NCI-H774 (cell line): ENCODE measurements at regions not wholly inside any gene's neighbourhood (a gene's known extent, or its start where the extent isn't known, plus 50 kb on each side); places are given as distances from the start of the nearest gene placed in this dataset.

ENCODE experiments used
- DNase-seq: peaks from one replicate; lab custom pipeline; 2025; lab: John Stamatoyannopoulos, UW

GRCh38 chr13:23983671-23984070, 86.4 kb upstream of the C1QTNF9B start:
- DNase-seq, result no peak

DNA sequence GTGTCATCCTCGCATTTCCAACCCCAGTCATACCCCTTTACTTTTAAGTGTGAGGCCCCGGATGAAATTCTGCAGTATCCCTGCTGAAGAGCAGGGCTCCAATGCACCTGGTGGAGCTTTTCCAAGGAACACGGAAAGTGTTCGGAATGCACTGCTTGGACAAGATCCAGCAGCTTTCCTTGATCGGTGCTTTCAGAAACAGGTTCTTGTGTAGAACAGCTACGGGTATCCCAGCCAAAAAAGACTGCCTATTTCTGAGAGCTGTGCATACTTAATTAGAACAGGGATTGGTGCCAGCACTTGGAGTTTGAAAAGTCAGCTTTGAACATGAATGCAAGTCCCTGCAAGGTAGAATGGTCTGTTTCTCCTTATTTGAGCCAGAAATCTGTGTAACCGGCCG, 87.2 kb upstream of the C1QTNF9B start:
- no peak for DNase-seq

GRCh38 chr13:23985060-23985459, 87.8 kb upstream of the C1QTNF9B start:
- no peak for DNase-seq

- no peak for DNase-seq
These were observed 88.5 kb upstream of the C1QTNF9B start for GRCh38 chr13:23985839-23986238.

- DNase-seq, result no peak
These were observed 89.3 kb upstream of the C1QTNF9B start for GRCh38 chr13:23986619-23987018.

GRCh38 chr13:23987331-23987894, 90.1 kb upstream of the C1QTNF9B start:
- DNase-seq, result no peak

GRCh38 chr13:23988546-23989122, 91.3 kb upstream of the C1QTNF9B start:
- DNase-seq, result no peak

DNA sequence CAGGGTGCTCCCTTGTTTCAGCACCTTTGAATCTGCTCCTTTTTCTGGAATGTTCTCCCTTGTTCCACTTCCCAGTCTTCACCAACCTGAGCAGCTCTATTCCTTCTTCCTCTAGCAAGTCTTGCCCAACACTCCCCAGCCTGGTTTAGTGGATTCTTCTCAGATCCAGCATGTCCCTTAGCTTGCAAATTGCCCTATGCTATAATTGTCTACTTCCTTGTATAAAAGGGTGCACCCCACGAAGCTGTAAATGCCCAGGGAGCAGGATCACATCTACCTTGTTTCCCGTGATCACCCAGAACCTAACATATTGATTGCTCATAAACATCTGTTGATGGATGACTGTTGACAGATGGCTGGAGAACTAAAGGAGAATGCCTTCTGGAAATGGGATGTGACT, 93.2 kb upstream of the C1QTNF9B start:
- no peak for DNase-seq

DNA sequence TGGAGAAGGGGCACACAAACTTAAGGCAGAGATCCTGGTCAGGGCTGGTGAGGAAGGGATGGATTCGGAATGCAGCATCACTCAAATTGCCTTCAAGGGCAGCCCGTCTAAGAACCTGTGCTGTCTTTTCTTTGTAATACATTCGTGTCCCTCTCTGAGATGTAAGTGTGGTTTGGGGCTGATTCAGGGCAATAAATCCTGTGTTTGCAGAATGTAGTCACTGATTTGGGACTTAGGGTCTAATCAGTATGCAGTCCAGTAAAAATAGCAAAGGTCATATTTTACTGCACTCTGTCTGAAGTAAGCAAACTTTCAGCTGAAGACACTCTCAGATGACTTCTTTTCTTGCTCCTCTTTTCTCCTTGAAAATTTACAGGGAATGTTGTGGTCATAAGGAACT, 93.8 kb upstream of the C1QTNF9B start:
- no peak for DNase-seq

GRCh38 chr13:23992781-23993679, 95.7 kb upstream of the C1QTNF9B start:
- no peak for DNase-seq

- DNase-seq, result no peak
These were observed 96.3 kb upstream of the C1QTNF9B start for GRCh38 chr13:23993680-23993985.

GRCh38 chr13:23995283-23996073, 98.2 kb upstream of the C1QTNF9B start:
- DNase-seq, result no peak

GRCh38 chr13:23996456-23996855, 99.2 kb upstream of the C1QTNF9B start:
- no peak for DNase-seq

DNA sequence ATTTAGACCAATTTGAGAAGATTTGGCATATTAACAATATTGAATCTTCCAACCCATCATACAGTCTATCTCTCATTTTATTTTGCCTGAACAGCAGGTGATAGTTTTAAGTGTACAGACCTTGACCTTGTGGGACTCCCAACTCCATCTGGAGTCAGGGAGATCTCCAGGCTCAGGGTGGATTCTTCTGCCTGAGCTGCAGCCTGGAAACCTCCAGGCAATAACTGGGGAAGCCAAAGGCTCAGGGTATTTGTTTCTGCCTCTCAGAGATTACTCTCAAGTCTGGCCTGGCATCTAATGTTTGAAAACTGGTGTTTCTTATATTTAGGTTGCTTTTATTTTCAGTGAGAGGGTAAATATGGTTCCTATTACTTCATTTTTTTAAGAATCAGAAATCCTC, 102.1 kb upstream of the C1QTNF9B start:
- DNase-seq, result no peak

DNA sequence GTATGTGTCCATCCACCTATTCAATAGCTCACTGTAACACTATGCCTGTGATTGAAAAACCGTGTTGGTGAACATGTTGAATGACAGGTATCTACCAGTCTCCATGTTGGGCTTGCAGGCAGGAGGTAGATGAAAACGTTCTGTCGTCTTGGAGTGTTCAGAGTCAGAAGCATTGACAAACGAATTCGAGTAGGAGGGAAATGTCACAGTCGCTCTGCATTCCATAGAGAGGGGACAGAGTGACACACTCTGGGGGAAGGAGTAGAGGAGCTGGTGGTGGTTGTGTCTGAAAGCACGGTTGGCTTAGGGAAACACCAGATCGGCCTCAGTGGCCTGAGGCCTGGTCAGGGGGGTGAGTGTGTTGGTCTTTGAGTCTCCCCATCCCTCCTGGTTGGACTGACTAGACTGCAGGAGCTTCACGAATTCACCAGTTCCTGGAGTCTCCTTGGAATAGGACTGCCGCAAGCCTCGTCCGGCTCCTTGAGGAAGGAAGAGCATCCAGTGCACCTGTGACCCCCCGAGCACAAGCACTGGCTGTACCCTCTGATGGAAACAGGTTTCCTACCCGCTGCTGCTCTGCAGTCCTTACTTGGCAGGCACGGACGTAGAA, 105.0 kb upstream of the C1QTNF9B start:
- no peak for DNase-seq

DNA sequence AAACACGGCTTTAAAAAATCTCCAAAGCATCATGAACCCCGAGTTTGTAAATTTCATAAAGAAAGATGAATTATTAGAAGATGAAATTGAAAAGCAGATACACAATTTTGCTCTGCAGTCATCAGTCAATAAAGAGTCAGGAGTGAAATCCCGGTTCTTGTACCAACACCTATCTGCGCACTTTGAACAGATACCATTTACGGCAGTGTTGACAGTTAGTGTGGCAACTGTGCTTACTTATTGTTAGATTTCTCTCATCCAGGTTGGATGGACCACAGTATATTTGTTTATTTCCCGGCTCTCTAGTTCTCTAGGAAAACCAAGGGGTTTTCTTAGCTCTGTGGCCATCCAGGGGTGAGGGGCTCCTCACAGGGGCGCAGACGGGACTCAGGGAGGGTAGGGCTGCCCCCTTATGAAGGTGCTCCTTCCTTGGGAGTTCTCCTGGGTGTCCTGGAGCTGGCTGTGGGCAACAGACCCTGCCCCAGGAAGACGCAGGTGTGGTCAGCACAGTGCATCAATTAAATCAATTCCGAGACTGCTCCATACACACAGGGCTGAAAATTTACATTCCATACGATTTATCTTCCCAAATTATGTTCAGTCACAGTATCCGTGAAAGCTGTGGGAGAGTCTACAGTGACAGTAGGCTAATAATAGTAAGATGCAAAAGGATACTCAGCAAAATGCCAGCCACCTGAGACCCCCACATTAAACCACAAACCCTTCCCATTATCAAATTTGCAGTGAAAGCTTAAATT, 107.0 kb upstream of the C1QTNF9B start:
- DNase-seq, result no peak

DNA sequence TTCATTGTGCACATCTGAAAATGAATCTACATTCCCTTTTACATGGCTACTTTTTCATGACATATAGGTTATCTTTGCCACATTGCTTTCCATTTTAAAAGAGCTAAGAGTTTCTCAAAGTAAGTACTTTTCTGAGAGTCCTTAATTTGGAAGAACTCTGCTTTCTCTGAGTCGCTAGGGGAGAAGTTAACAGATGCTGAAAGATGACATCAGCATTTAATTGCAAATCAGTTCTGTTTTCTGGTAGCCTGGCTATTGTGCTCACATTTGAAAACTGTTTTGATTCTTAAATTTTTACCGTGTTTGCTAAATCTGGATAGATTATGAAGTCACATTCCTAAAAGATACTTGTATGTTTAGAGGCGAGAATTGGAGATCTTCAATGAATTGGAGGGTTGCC, 107.7 kb upstream of the C1QTNF9B start:
- DNase-seq, result no peak

GRCh38 chr13:24005755-24006281, 108.5 kb upstream of the C1QTNF9B start:
- DNase-seq, result no peak

DNA sequence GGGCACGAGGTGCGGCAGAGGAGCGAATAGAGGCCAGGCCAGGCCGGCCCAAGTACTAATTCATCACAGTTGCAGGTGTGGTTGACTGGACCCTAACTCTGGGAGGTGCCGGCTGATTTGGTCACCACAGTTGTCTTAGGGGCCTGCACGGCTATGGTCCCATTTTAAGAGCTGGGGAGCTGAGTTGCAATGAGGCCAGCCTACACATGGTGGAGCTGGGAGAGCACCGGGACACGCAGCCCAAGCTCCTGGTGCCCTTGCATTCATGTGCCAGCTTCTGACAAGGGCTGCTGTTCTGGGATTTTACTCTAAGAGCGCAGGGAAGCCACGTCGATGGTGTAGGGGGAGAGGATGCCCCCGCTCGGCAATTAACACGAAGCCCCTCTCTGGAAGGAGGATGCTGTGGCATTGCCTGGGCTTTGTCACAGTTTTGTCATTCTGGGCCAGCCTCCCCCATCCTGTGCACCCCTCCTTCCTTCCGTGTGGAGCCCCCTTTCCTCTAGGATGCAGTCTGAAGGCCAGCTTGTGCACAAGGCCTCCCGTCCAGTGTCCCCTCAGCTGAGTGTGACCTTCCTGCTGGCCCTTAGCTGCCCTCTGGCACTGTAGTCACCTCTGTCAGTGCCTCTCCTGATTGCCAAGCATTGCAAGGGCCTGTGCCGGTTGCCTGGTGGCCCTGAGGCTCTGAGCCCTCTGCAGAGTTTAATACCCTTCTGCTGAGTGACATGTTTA, 109.4 kb upstream of the C1QTNF9B start:
- DNase-seq, result no peak

GRCh38 chr13:24007979-24008620, 110.8 kb upstream of the C1QTNF9B start:
- DNase-seq, result no peak
